ENCODE measurements at regions not wholly inside any gene's neighbourhood (a gene's known extent, or its start where the extent isn't known, plus 50 kb on each side); places are given as distances from the start of the nearest gene placed in this dataset.

DNA sequence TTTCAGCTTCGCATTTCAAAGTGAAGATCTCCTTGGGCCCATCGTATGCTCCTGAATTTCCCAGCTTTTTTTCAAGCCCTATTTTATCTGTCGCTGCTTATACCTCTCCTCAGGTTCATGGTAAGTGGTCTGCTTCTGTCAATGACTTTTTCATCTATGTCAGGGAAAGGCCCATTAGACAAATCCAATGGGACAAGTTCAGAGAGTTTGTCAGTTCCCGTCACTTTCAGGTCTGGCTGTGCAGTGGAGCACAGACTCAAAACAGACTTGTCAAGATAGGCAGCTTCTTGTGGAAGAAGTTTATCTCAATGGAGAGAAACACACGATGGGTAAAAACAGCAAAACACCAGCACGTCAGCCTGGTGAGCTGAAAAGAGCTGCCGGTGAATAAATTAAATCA lies 100.9 kb upstream of the KLF7 start:
- ChIA-PET POLR2A (interaction anchor here (0.5 kb wide), 1 partner anchor 101 kb away, joined by 4 read pairs; the partner anchor contains the start of gene KLF7), CTCF (interaction anchor here (1.0 kb wide), 1 partner anchor 18 kb away, joined by 3 read pairs; no protein-coding TSS in a partner anchor)
- intact Hi-C loops (cut with micrococcal nuclease) = no loop called here
- no peaks in the 10 kb centered on the region for H3K27me3 Mint-ChIP-seq
- no peak overlapping the region for H3K4me3 Mint-ChIP-seq
- Histone ChIP-seq H3K36me3 (replicated peaks in 1 of 2; ENCODE audit: control extremely low read depth in 1 of 2, control insufficient read depth in 1 of 2, extremely low read depth in 1 of 2, insufficient read depth in 2 of 2, low read length in 1 of 2) (no peaks in the 10 kb centered on the region), H3K9ac (ENCODE audit: low read length) (no peak overlapping the region), H2AFZ (ENCODE audit: insufficient read depth, low read depth, low read length, poor library complexity, severe bottlenecking) (no peak overlapping the region), H3K27me3 (replicated peaks in 1 of 4; ENCODE audit: control extremely low read depth in 1 of 4, control insufficient read depth in 3 of 4, insufficient read depth in 4 of 4, low read length in 3 of 4) (no peaks in the 10 kb centered on the region), H3K79me2 (ENCODE audit: control insufficient read depth, insufficient read depth, low read length) (no peaks in the 10 kb centered on the region), H3K4me2 (replicated peaks; ENCODE audit: low read depth, low read length, poor library complexity, severe bottlenecking) (no peak overlapping the region), H4K20me1 (ENCODE audit: control insufficient read depth, insufficient read depth, low read length, poor library complexity, severe bottlenecking) (no peaks in the 10 kb centered on the region), H3K4me1 (ENCODE audit: control insufficient read depth in 2 of 2, insufficient read depth in 2 of 2, low read length in 2 of 2) (peaks cover 0 to 4% of the 10 kb centered on the region in 2 donors), H3K27ac (ENCODE audit: low read length in 2 of 2) (no peak overlapping the region), H3K9me3 (ENCODE audit: control extremely low read depth in 1 of 3, control insufficient read depth in 2 of 3, insufficient read depth in 1 of 3, low read length in 2 of 3) (no peaks in the 10 kb centered on the region), H3K4me3 (ENCODE audit: control extremely low read depth in 1 of 5, extremely low read depth in 1 of 5, insufficient read depth in 1 of 5, low read depth in 2 of 5, low read length in 4 of 5) (no peak overlapping the region)
- 100% methylated on average over 1 of the region's 7 CpGs for WGBS (ENCODE audit: insufficient coverage)
- no peak overlapping the region for H3K27ac Mint-ChIP-seq
- ATAC-seq (ENCODE audit: low read depth) = no peak
- DNase-seq = no peak
- H3K9me3 Mint-ChIP-seq (ENCODE audit: insufficient read depth) = no peaks in the 10 kb centered on the region
- H3K4me1 Mint-ChIP-seq = peaks cover 8% of the 10 kb centered on the region
- TF ChIP-seq, protein P1, sequence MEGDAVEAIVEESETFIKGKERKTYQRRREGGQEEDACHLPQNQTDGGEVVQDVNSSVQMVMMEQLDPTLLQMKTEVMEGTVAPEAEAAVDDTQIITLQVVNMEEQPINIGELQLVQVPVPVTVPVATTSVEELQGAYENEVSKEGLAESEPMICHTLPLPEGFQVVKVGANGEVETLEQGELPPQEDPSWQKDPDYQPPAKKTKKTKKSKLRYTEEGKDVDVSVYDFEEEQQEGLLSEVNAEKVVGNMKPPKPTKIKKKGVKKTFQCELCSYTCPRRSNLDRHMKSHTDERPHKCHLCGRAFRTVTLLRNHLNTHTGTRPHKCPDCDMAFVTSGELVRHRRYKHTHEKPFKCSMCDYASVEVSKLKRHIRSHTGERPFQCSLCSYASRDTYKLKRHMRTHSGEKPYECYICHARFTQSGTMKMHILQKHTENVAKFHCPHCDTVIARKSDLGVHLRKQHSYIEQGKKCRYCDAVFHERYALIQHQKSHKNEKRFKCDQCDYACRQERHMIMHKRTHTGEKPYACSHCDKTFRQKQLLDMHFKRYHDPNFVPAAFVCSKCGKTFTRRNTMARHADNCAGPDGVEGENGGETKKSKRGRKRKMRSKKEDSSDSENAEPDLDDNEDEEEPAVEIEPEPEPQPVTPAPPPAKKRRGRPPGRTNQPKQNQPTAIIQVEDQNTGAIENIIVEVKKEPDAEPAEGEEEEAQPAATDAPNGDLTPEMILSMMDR (IDR thresholded peaks at IDR 0.05) = no peak
- no peak for TF ChIP-seq EZH2 (IDR thresholded peaks at IDR 0.05; ENCODE audit: borderline replicate concordance, insufficient read depth, low read depth, low read length, poor library complexity, severe bottlenecking)

DNA sequence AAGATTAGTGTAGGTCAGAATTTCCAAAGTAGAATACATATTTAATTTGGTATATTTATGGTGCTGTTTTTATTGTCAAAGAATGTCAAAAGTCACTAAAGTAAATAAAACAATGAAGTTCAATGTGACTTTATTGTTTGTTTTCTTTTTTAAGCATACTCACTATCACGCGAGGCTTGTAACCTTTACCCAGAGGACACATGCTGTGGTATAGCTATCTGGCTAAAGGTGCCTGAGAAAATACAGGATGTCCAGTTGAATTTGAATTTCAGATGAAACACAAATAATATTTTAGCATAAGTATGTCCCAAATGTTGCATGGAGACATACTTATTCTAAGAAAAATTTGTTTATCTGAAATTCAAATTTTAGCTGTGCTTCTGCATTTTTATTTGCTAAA lies 103.3 kb upstream of the KLF7 start:
- POLR2A ChIA-PET = no interaction called here
- WGBS (ENCODE audit: insufficient coverage) = no CpG with 5 or more reads among the region's 2 CpGs
- CTCF ChIA-PET = no interaction called here

More for the DNA sequence above, 103.3 kb upstream of the KLF7 start:
- Histone ChIP-seq H3K9me3 (ENCODE audit: control extremely low read depth in 1 of 3, control insufficient read depth in 2 of 3, insufficient read depth in 1 of 3, low read length in 2 of 3) (peaks cover 0 to 1% (median 0%) of the 10 kb centered on the region in 3 donors), H3K27ac (ENCODE audit: low read length in 2 of 2) (no peak overlapping the region), H2AFZ (ENCODE audit: insufficient read depth, low read depth, low read length, poor library complexity, severe bottlenecking) (no peak overlapping the region), H3K4me2 (replicated peaks; ENCODE audit: low read depth, low read length, poor library complexity, severe bottlenecking) (no peak overlapping the region), H3K4me1 (ENCODE audit: control insufficient read depth in 2 of 2, insufficient read depth in 2 of 2, low read length in 2 of 2) (peaks cover 0 to 4% of the 10 kb centered on the region in 2 donors), H3K9ac (ENCODE audit: low read length) (no peak overlapping the region), H3K79me2 (ENCODE audit: control insufficient read depth, insufficient read depth, low read length) (no peaks in the 10 kb centered on the region), H3K36me3 (replicated peaks in 1 of 2; ENCODE audit: control extremely low read depth in 1 of 2, control insufficient read depth in 1 of 2, extremely low read depth in 1 of 2, insufficient read depth in 2 of 2, low read length in 1 of 2) (no peaks in the 10 kb centered on the region), H3K27me3 (replicated peaks in 1 of 4; ENCODE audit: control extremely low read depth in 1 of 4, control insufficient read depth in 3 of 4, insufficient read depth in 4 of 4, low read length in 3 of 4) (no peaks in the 10 kb centered on the region), H3K4me3 (ENCODE audit: control extremely low read depth in 1 of 5, extremely low read depth in 1 of 5, insufficient read depth in 1 of 5, low read depth in 2 of 5, low read length in 4 of 5) (no peak overlapping the region), H4K20me1 (ENCODE audit: control insufficient read depth, insufficient read depth, low read length, poor library complexity, severe bottlenecking) (no peaks in the 10 kb centered on the region)
- Mint-ChIP-seq H3K4me3 (no peak overlapping the region), H3K4me1 (peaks cover 8% of the 10 kb centered on the region), H3K9me3 (ENCODE audit: insufficient read depth) (no peaks in the 10 kb centered on the region), H3K27me3 (no peaks in the 10 kb centered on the region), H3K27ac (no peak overlapping the region)
- TF ChIP-seq, protein P1 (IDR thresholded peaks at IDR 0.05) = no peak
- TF ChIP-seq EZH2 (IDR thresholded peaks at IDR 0.05; ENCODE audit: borderline replicate concordance, insufficient read depth, low read depth, low read length, poor library complexity, severe bottlenecking) = no peak
- ATAC-seq (ENCODE audit: low read depth) = no peak
- DNase-seq = no peak
- intact Hi-C loops (cut with micrococcal nuclease) = no loop called here

Data from B cell (primary cell).